Tibial nerve (tissue), 4 donors: ENCODE measurements at regions not wholly inside any gene's neighbourhood (a gene's known extent, or its start where the extent isn't known, plus 50 kb on each side); places are given as distances from the start of the nearest gene placed in this dataset.

Source experiments
- EP300 ChIP-seq, 2 donors: sonication (generic); formaldehyde crosslinking; IDR thresholded peaks; one replicate each; pipeline ENCODE4 v1.6.1; 2017; ENCODE audit warnings: antibody characterized with exemption in 2 of 2, mild to moderate bottlenecking in 1 of 2
- POLR2A ChIP-seq, 2 donors: fragments of 450-650 bp; IDR thresholded peaks; one replicate each; pipeline ENCODE4 v1.6.1; 2017; ENCODE audit warnings: antibody characterized with exemption in 2 of 2, mild to moderate bottlenecking in 2 of 2, moderate library complexity in 2 of 2
- TF ChIP-seq, protein P1 (sequence below), 5 experiments: fragments of 200-600 bp in 3 of 5; fragments of 450-650 bp in 2 of 5; sonication (generic) in 3 of 5; IDR thresholded peaks; one replicate each; pipeline ENCODE4 v1.5.1; 2016 to 2019; ENCODE audit warnings: antibody characterized with exemption in 5 of 5, mild to moderate bottlenecking in 3 of 5, moderate library complexity in 2 of 5

DNA sequence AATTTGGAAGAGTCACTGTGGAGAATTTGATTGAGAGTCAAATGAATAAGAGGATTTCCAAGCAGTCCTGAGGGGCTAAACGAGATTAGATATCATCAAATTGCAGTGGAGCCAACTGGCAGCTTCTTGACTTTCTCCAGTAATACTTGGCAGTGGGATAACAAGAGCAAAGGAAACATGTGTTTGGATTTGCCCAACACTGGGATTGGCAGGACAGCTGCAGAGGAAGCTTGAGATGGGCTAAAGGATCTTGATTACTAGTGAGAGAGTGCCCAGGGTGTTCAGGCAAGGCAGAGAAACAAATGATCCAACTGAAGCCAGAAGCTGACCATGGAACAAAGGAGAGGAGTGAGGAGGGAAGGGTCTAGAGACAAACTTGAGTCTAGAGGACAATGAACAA, 356.0 kb upstream of the ISL1 start:
- TF ChIP-seq, protein P1, sequence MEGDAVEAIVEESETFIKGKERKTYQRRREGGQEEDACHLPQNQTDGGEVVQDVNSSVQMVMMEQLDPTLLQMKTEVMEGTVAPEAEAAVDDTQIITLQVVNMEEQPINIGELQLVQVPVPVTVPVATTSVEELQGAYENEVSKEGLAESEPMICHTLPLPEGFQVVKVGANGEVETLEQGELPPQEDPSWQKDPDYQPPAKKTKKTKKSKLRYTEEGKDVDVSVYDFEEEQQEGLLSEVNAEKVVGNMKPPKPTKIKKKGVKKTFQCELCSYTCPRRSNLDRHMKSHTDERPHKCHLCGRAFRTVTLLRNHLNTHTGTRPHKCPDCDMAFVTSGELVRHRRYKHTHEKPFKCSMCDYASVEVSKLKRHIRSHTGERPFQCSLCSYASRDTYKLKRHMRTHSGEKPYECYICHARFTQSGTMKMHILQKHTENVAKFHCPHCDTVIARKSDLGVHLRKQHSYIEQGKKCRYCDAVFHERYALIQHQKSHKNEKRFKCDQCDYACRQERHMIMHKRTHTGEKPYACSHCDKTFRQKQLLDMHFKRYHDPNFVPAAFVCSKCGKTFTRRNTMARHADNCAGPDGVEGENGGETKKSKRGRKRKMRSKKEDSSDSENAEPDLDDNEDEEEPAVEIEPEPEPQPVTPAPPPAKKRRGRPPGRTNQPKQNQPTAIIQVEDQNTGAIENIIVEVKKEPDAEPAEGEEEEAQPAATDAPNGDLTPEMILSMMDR (IDR thresholded peaks at IDR 0.05) = no peak
- TF ChIP-seq POLR2A (IDR thresholded peaks at IDR 0.05) (no peak), EP300 (IDR thresholded peaks at IDR 0.05) (no peak)
